HG02571 (cell line): ENCODE measurements at regions not wholly inside any gene's neighbourhood (a gene's known extent, or its start where the extent isn't known, plus 50 kb on each side); places are given as distances from the start of the nearest gene placed in this dataset.

Experiments used
- ATAC-seq: cut with Tn5 transposase; IDR thresholded peaks from one replicate; pipeline ENCODE4 v1.9.1; 2021; ENCODE audit warnings: mild to moderate bottlenecking, moderate library complexity; ENCODE audit not compliant: unreplicated experiment

DNA sequence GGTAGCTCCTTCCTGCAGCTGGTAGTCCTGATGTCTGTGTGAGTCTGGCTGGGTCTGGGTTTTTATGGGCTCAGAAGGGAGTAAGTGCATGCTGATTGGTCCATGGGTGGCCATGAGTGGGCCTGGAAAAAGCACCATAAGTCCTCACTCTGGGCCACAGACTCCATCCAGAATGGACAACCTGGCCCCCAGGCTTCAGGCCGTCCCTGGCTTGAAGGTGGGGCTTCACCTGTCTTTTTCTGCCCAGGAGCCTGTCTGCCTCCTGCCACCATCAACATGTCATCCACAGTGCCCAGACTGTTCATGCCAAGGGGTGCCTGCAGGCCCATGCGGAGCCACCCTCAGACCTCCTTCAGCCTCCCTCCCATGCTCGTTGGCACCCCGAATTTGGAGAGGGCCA is 620.0 kb downstream of the RAPGEF2 start:
- ATAC-seq = no peak

DNA sequence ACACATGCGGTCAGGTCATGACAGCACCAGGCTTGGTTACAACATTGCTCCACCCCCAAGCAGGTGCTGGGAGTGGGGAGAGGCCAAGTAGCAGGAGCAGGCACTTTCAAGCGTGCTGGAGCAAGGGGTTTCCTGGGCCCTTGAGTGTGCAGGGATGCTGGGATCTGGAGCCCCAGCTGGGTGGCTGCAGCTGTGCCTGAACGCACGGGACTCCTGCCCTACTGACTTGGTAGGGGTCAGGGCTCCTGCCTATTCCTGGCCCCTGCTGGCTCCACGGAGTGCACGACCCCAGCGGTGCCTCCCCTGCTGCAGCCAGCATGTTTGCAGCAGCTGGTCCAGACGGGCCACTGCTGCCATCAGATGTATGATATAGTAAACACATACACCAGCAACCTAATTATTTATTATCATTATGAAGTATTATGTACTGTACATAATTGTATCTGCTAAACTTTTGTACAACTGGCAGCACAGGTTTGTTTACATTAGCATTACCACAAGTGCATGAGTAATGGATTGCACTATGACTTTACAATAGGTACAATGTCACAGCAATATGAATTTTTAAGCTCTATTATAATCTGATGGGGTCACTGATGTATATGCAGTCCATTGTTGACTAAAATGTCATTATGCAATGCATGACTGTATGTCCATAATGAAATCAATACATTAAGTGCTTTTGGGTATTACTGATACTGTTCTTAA is 620.6 kb downstream of the RAPGEF2 start:
- no peak for ATAC-seq

DNA sequence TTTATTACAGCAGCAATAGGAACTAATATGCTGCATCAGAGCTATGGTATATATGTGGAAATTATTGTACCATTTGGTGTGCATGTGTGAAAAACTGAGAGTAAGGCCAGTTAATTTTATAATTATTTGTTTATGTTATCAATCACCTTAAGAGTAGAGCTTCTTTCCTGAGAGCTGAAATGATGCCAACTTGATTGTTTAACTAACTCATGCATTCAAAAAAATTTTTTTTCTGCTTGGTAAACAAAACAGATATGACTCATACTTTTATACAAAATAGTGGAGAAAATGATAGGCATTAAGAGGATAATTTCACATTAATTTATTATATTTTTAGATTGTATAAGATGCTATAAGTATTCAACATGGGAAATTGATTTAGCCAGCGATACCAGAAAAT is 622.7 kb downstream of the RAPGEF2 start:
- no peak for ATAC-seq

DNA sequence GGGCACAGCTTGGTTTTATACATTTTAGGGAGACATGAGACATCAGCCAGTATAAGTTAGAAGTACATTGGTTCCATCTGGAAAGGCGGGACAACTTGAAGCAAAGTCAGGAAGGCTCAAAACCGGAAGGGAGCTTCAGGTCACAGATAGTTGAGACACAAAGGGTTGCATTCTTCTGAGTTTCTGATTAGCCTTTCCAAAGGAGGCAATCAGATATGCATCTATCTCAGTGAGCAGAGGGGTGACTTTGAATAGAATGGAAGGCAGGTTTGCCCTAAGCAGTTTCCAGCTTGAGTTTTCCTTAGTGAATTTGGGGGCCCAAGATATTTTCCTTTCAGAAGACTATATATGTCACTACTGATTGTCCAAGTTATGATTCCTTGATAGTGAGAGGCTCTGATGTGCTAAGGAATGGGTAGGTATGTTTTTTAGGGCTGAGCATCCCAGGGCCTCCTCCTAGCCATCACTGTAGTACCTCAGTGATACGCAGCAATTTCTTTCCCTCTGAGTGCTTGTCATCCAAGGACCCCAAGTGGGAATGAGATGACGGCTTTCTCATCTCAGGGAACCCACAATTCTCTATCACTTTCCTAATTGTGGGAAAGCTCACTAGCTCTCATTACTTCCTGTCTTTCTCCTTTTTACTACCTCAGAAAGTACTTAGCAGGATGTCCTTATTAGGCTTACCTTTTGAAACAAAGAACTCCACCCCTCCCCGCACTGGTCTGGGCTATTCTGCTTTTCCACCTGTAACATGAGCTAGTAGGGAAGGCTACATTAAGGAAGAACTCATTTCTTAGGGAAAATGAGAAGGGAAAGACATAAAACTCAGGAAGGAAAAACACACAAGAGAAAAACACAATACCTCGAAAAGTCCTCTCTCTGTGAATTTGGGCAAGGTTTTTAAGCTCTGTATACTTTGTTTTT is 632.7 kb downstream of the RAPGEF2 start:
- ATAC-seq = no peak

DNA sequence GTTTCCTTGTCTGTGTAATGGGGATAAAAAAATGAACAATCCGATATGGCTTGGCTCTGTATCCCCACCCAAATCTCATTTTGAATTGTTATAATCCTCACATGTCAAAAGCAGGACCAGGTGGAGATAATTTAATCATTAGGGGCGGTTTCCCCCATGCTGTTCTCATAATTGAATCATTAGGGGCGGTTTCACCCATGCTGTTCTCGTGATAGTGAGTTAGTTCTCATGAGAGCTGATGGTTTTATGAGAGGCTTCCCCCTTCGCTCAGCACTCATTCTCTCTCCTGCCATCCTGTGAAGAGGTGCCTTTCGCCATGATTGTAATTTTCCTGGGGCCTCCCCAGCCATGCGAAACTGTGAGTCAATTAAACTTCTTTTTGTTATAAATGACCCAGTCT is 633.5 kb downstream of the RAPGEF2 start:
- no peak for ATAC-seq

DNA sequence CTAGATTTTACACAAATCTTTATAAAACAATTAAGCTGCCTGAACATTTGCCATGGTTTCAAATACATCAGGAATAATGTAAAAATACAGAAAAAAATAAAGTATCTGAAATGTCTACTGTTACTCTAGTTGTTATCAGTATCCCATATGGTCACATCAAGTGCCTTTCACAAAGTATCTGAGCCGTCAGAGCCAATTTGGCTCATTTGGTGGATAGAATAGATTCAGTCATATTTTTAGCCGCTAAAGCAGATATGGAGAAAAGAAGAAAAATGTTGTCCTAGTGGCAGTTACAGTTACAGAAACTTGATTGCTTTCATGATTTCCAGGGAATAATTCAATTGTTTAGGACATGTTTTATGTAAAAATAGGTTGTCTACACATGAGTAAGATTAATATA is 641.1 kb downstream of the RAPGEF2 start:
- no peak for ATAC-seq

DNA sequence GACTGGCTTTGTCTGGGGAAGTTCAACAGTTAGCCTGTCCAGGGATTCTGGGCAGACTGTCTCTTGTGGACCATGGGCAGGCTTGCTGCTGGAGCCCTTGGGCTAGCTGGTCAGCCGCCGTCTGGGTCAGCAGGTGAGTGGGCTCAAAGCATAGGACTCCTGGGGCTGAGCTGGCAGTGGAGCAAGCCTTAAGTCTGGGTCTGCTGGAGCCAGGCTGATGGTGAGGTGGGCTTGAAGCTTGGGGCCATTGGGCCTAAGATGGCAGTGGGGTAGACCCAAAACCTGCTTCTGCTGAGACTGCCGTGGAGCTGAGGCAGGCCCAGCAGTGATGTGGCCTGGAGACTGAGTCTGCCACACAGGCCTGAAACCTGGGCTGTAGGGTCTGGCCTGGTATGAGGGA is 645.1 kb downstream of the RAPGEF2 start:
- ATAC-seq = no peak

DNA sequence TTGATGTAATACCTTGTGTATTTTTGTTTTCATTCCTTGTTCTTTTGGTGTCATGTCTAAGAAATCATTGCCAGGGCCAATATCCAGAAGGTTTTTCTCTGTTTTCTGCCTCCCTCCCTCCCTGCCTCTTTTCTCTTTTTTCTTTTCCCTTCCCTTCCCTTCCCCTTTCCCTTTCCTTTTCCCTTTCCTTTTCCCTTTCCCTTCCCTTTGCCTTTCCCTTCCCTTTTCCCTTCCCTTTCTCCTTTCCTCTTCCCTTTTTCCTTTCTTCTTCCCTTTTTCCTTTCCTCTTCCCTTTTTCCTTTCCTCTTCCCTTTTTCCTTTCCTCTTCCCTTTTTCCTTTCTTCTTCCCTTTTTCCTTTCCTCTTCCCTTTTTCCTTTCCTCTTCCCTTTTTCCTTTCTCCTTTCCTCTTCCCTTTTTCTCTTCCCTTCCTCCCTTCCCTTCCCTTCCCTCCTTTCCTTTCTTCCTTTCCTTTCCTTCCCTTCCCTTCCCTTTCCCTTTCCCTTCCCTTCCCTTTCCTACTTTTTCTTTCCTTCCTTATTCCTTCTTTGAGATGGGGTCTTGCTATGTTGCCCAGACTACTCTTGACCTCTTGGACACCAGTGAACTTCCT is 646.1 kb downstream of the RAPGEF2 start:
- ATAC-seq = no peak

DNA sequence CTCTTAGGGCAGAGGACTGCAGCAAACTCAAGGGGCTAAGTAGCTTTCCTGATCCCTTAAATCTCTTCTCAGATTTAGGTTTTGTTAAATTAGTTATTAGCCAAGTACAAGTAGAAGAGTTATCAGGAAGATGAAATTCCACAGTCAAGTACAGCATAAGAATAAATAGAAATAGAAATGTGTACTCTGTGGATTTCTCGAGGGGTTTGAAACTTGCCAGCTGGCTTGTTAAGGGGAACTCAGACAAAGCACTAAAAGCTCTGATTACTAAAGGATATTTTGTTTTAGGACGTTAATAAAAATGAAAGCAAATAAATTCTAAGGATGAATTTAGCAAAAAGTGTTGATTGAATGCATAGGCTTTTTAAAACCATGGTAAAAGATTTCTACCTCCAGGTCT is 654.6 kb downstream of the RAPGEF2 start:
- no peak for ATAC-seq

DNA sequence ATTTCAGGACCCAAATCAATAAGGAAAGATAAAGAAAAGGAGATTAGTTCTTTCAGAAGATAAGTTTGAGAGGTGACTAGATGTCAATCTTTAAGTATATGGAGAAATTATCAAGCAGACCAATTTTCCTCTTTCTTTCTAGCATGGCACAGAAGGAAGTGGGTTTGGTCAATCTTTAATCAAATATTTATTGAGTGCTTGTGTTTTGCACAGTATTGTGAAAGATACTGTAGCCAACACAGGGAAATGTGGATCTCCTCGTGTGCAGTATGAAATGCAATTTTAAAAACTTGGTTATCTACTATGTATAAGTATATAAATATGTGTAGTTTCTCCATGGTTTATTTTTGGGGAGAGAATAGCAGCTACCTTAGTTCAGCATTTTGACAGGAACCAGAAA is 655.2 kb downstream of the RAPGEF2 start:
- ATAC-seq = no peak

DNA sequence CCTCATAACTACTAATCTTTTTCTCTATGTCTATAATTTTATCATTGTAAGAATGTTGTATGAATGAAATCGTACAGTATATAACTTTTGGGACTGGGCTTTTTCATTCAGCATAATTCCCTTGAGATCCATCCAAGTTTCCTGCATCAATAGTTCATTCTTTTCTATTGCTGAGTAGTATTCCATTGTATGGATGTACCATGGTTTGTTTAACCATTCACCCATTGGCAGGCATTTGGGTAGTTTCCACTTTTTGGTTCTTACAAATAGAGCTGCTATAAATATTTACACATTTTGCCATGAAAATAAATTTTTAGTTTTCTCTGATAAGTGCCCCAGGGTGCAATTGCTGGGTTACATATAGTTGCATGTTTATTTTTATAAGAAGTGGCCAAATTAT is 659.8 kb downstream of the RAPGEF2 start:
- ATAC-seq = no peak

DNA sequence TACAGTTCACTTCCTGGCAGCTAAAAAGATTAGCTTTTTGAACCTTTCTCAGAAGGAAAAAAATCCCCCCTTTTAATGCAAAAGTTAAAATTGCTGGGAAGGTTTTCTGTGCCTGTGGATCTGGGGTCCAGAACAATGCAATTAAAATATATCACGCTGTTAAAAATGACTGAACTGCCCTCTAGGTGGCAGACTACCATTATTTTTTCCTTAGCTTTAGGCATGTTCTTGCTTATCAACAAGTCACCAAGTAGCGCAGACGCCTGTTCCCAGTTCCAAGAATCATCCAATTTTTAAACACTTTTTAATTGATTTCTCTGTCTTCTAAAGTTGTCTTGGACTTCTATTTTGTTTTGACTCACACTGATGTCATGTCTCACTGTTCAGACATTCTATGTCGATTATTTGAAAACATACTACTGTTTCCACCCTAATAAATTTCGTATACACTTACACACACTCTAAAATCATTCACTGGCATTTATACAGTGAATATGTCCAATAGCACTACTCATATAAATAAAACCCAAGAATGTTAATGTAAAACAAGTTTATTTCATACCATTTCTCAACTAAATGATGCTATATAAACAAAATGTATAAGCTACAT is 661.6 kb downstream of the RAPGEF2 start:
- ATAC-seq = peak; percentile 81

DNA sequence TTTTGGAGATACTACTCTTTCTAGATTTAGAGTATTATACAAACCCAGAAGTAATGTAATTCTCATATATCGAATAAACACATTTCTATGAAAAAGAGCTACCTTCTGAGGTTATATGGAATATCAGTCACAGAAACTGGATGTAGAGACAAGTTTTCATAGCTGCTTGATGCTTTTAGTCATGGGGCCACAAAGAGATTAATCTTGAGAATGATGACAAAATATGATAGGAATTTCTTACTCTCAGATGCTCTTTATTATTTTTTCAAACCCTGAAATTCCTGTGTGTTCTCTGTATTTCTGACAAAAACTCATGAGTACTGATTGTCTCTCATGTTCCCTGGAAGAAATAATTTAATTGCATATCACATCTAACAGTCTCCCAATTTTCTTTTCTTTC is 662.5 kb downstream of the RAPGEF2 start:
- ATAC-seq = no peak

DNA sequence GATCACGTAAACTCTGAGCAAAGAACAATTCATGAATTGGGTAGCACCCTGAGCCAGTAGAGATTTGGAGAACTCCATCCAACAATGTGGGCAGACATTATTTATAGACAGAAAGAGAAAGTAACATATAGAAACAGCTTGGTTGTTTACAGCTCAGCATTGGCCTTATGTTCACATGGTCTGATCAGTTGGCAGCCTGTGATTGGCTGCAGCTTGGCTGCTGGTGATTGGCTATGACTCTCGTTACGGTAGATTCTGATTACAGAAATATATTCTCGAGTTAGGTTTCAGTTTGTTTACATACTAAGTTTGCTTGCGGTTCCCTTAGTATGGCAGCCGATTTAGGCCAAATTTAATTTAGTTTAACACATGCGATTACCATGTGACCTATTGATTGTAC is 663.4 kb downstream of the RAPGEF2 start:
- ATAC-seq = no peak

DNA sequence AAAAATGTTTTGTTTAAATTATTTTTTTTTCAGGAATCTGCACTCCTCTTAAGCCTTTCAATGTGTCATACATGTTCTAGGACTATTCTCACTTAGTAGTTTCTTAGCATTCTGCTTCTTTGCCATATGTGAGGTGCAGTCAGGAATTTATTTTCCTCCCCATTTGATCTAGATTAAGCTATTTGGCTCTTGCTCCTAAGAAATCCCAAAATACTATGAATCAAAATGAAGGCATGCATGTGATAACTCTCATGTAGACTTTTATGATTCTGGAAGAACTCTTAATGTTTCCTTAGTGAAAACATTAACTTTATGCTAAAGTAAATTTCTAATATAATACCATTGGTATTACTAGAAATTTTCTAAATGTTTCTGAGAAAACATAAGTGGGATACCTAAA is 664.5 kb downstream of the RAPGEF2 start:
- no peak for ATAC-seq

DNA sequence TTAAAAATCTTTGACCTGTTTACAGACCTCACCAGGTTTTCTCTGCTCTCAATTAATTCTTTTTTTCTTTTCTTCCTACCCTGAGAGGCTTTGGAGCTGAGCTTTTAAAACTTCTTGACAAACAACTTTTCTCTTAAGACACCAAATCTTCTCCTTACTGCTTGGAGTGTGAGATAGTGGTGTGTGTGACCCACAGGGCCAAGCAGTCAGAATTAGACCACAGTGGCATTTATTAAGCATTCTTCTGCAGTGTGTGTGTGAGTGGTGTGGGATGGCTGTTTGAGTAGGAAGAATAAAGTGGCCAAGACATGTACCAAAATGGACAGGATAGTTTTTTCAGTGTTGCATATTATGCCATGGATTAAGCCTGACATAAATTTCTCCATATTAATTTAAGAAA is 665.1 kb downstream of the RAPGEF2 start:
- no peak for ATAC-seq

DNA sequence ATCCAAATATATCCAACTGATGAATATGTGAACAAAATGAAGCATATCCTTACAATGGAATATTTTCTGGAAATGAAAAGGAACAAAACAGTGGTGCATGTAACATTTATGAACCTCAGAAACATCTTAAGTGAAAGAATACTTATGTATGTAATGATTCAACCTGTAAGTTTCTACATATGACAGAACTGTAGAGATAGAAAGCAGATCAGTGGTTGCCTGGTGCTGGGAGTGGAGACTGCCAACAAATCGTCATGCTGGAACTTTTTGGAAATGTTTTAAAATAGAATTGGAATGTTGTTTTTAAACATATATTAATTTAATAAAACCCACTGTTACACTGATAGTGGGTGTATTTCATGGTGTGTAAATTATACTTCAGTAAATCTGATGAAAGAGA is 667.5 kb downstream of the RAPGEF2 start:
- no peak for ATAC-seq

DNA sequence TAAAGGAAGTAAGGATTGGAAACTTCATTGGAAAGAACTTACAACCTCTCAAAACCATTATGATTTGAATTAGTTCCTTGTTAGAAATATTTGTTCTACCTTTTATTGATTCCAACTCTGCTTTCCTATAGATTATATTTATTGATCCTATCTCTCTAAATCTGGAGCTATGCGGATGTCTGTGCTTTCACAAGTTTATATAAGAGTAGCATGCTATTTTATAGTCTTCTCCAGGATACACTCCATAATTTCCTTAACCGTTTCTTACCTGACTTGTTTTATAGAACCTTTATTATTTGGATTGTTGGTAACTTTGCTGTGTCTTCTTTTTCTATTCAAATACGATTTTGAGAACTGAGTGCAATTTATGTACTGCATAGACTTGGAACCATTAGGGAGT is 668.1 kb downstream of the RAPGEF2 start:
- no peak for ATAC-seq

DNA sequence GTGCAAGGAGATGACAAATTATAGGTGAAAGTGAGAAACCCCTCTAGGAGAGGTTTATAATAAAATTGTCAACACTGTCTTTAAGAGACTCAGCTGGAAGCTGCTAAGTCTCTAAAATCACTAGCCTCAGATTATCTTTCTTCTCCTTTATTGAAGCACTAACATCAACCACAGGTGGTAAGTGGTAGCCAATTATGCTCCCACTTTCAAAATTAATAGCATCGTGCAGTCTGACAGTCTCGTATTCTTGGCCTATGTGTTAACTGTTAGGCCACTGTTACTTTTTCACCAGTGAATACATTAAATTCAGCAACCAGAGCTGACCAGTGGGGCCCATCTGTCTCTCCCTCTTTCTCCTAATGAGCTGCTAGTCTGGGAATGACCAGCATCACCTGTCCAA is 674.1 kb downstream of the RAPGEF2 start:
- no peak for ATAC-seq

DNA sequence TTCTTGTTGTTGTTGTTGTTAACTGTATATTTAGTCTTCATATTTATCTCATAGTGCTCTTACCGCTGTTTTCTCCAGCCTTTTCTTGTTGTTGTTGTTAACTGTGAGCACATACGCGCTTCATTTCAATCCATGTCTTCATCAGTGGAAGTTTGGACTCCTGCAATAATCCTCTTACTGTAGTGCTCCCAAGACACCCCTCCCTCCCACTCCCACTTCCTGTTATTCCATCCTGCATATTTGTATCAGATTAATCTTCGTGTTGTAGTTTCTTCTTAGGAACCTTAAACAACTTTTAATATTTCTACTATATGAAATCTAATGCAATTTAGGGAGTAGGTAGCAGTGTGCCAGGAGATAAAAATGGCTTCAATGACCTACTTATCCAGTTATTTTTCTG is 674.8 kb downstream of the RAPGEF2 start:
- no peak for ATAC-seq

DNA sequence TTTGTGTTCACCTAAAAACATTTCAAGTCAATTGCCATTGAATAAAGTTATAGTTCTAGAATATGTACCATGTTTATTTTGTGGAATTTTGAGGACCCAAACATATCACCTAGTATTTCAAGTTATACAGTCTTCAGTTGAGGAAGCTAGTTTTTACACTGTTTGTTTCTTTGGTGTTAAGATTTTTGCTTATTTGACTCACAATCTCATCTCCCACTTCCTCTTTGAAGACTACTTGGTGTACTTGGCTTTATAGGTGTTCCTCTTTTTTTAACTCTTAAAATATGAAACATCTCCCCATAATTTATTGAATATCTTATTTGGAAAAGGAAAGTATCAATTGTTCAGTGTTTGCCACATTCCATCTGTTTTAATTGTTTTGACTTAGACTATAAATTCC is 675.4 kb downstream of the RAPGEF2 start:
- ATAC-seq = no peak

DNA sequence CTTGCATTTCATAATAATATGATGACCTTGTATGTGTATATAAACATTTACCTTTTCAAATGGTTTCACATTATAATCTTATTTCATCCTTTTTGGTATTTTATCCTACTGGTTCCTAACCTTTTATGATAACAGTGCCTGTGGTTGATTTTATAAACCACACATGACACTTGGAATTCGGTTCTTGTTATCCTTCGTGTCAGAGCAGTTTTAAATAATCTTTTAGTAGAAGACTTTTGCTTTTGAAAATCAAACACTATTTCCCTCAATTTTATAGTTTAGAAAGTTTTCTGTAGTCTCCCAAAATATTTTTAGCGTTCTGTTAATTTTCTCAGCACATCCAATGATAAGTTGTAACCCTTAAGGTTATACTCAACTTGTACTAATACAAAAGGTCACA is 676.8 kb downstream of the RAPGEF2 start:
- no peak for ATAC-seq
